ENCODE measurements at regions not wholly inside any gene's neighbourhood (a gene's known extent, or its start where the extent isn't known, plus 50 kb on each side); places are given as distances from the start of the nearest gene placed in this dataset.

DNA sequence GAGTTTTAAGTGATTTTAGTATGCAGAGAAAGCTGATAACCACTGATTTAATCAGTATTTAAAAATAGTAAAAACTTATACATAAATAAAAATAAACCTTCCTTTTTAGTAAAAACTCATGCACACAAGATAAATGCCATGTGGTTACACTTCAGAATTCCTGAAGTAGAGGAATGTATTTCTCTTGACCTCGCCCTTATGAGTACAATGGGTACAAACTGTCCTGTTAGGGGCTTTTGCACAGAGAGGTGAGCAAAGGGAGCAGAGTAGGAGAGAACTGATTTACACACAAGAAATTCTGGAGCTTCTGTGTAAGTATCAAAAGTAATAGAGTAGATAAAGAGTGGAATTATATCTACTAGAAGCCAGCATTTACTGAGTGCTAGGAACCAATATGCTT lies 279.6 kb downstream of the PPP1R3A start:
- no peak for TF ChIP-seq MXI1 (conservative IDR thresholded peaks at IDR 0.05; ENCODE audit: poor library complexity, severe bottlenecking)
- TF ChIP-seq POLR2AphosphoS5 (IDR thresholded peaks at IDR 0.05) = no peak
- TF ChIP-seq, protein P1, sequence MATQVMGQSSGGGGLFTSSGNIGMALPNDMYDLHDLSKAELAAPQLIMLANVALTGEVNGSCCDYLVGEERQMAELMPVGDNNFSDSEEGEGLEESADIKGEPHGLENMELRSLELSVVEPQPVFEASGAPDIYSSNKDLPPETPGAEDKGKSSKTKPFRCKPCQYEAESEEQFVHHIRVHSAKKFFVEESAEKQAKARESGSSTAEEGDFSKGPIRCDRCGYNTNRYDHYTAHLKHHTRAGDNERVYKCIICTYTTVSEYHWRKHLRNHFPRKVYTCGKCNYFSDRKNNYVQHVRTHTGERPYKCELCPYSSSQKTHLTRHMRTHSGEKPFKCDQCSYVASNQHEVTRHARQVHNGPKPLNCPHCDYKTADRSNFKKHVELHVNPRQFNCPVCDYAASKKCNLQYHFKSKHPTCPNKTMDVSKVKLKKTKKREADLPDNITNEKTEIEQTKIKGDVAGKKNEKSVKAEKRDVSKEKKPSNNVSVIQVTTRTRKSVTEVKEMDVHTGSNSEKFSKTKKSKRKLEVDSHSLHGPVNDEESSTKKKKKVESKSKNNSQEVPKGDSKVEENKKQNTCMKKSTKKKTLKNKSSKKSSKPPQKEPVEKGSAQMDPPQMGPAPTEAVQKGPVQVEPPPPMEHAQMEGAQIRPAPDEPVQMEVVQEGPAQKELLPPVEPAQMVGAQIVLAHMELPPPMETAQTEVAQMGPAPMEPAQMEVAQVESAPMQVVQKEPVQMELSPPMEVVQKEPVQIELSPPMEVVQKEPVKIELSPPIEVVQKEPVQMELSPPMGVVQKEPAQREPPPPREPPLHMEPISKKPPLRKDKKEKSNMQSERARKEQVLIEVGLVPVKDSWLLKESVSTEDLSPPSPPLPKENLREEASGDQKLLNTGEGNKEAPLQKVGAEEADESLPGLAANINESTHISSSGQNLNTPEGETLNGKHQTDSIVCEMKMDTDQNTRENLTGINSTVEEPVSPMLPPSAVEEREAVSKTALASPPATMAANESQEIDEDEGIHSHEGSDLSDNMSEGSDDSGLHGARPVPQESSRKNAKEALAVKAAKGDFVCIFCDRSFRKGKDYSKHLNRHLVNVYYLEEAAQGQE (IDR thresholded peaks at IDR 0.05; ENCODE audit: borderline replicate concordance) = no peak
- no peak for TF ChIP-seq RAD21 (conservative IDR thresholded peaks at IDR 0.05)
- TF ChIP-seq EP300 (conservative IDR thresholded peaks at IDR 0.05; ENCODE audit: poor library complexity, severe bottlenecking) = no peak
- TF ChIP-seq EZH2 (IDR thresholded peaks at IDR 0.05; ENCODE audit: borderline replicate concordance, insufficient read depth, low read length, poor library complexity, severe bottlenecking) = no peak
- TF ChIP-seq SMC3 (conservative IDR thresholded peaks at IDR 0.05; ENCODE audit: poor library complexity) = no peak
- TF ChIP-seq, protein P2, sequence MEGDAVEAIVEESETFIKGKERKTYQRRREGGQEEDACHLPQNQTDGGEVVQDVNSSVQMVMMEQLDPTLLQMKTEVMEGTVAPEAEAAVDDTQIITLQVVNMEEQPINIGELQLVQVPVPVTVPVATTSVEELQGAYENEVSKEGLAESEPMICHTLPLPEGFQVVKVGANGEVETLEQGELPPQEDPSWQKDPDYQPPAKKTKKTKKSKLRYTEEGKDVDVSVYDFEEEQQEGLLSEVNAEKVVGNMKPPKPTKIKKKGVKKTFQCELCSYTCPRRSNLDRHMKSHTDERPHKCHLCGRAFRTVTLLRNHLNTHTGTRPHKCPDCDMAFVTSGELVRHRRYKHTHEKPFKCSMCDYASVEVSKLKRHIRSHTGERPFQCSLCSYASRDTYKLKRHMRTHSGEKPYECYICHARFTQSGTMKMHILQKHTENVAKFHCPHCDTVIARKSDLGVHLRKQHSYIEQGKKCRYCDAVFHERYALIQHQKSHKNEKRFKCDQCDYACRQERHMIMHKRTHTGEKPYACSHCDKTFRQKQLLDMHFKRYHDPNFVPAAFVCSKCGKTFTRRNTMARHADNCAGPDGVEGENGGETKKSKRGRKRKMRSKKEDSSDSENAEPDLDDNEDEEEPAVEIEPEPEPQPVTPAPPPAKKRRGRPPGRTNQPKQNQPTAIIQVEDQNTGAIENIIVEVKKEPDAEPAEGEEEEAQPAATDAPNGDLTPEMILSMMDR (IDR thresholded peaks at IDR 0.05; ENCODE audit: poor library complexity, severe bottlenecking) = no peak
- TF ChIP-seq TAF1 (IDR thresholded peaks at IDR 0.05; ENCODE audit: low read depth) = no peak
- H4K20me1 ChIP-seq (ENCODE audit: insufficient read depth) = no peaks in the 10 kb centered on the region
- H3K36me3 ChIP-seq (ENCODE audit: insufficient read depth, low read length) = no peaks in the 10 kb centered on the region
- no peaks in the 10 kb centered on the region for H3F3A ChIP-seq (ENCODE audit: insufficient read depth, low read length, poor library complexity, severe bottlenecking)
- H3K27ac ChIP-seq (ENCODE audit: low read length) = no peak overlapping the region
- H3K9me3 ChIP-seq (ENCODE audit: low read length) = no peaks in the 10 kb centered on the region
- H2AFZ ChIP-seq (ENCODE audit: low read depth, low read length) = no peak overlapping the region
- no peak overlapping the region for H3K9ac ChIP-seq (ENCODE audit: low read length)
- H3K4me3 ChIP-seq (ENCODE audit: low read length) = no peak overlapping the region
- H3K9me2 ChIP-seq (ENCODE audit: insufficient read depth, low read length) = no peaks in the 10 kb centered on the region
- no peak overlapping the region for H3K4me2 ChIP-seq (ENCODE audit: low read length)
- no peaks in the 10 kb centered on the region for H3K27me3 ChIP-seq (ENCODE audit: insufficient read depth, low read depth, low read length)
- no peaks in the 10 kb centered on the region for H3K79me2 ChIP-seq (replicated peaks; ENCODE audit: insufficient read depth, low read length)

DNA sequence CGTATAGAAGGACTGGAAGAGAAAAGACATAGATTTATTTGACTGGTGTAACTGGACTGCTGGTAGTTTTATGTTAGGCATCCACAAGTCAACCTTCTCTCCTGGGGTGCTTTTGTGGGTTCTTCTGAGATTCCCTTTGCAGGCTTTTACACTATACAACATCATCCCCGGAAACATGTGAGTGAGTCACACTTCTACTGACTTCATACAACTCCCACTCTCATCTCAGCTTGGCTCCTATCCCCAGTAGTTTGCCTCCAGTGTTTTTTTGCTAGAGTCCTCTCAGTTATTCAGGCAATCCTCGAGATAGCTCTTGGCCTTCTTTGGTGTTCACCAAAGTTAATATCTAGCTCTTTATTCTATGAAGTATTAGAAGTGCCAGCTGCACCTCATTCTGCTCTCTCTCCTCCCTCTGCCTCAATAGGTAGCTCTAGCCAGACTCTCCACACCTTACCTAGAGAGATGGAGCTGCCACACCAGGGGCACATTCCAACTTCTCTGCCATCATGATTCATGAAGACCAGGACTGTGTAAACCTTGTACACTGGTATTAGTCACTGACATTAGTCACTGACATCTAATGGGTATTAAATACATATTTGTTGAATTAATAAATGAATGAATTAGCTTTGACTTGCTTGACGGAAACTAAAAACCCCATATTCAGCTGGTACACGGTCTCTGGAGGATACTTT lies 281.9 kb downstream of the PPP1R3A start:
- no peaks in the 10 kb centered on the region for H3K27me3 ChIP-seq (ENCODE audit: insufficient read depth, low read depth, low read length)
- no peak overlapping the region for H3K4me3 ChIP-seq (ENCODE audit: low read length)
- TF ChIP-seq, protein P2 (IDR thresholded peaks at IDR 0.05; ENCODE audit: poor library complexity, severe bottlenecking) = no peak
- no peak for TF ChIP-seq POLR2AphosphoS5 (IDR thresholded peaks at IDR 0.05)
- H4K20me1 ChIP-seq (ENCODE audit: insufficient read depth) = no peaks in the 10 kb centered on the region
- H3K36me3 ChIP-seq (ENCODE audit: insufficient read depth, low read length) = no peaks in the 10 kb centered on the region
- no peak overlapping the region for H2AFZ ChIP-seq (ENCODE audit: low read depth, low read length)
- H3K9me3 ChIP-seq (ENCODE audit: low read length) = no peaks in the 10 kb centered on the region
- no peaks in the 10 kb centered on the region for H3F3A ChIP-seq (ENCODE audit: insufficient read depth, low read length, poor library complexity, severe bottlenecking)
- no peaks in the 10 kb centered on the region for H3K9me2 ChIP-seq (ENCODE audit: insufficient read depth, low read length)
- no peaks in the 10 kb centered on the region for H3K79me2 ChIP-seq (replicated peaks; ENCODE audit: insufficient read depth, low read length)
- no peak overlapping the region for H3K9ac ChIP-seq (ENCODE audit: low read length)
- H3K4me2 ChIP-seq (ENCODE audit: low read length) = no peak overlapping the region
- no peak overlapping the region for H3K27ac ChIP-seq (ENCODE audit: low read length)
